ENCODE measurements at regions not wholly inside any gene's neighbourhood (a gene's known extent, or its start where the extent isn't known, plus 50 kb on each side); places are given as distances from the start of the nearest gene placed in this dataset.

- no peak for DNase-seq (ENCODE audit: low spot score)
These were observed 343.2 kb downstream of the KCNRG start for GRCh38 chr13:50358231-50359040.

GRCh38 chr13:50359041-50359367 is 343.8 kb downstream of the KCNRG start:
- DNase-seq (ENCODE audit: low spot score), result no peak

DNA sequence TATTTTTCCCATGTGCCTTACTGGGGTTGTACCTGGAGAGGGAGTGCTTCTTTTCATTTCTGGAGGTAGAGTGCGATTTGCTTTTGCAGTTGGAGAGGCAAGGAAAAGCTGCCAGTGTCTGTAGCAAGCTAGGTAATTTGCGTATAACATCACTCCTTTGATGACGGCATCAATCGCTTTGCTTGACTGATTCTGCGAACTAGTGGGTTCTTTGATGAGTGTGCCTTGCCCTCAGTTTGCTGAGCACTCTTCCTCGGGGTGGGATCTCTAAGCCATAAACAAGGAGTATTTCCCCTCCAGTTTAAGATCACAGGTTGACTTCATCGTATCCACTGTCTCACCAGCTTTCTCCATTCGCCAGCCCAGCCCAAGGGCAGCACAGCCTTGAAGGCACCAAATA is 344.5 kb downstream of the KCNRG start:
- DNase-seq (ENCODE audit: low spot score), result no peak

GRCh38 chr13:50360637-50361036 is 345.4 kb downstream of the KCNRG start:
- DNase-seq (ENCODE audit: low spot score), result no peak

GRCh38 chr13:50361282-50361681 is 346.0 kb downstream of the KCNRG start:
- DNase-seq (ENCODE audit: low spot score), result no peak

GRCh38 chr13:50365408-50366391 is 350.5 kb downstream of the KCNRG start:
- DNase-seq (ENCODE audit: low spot score), result no peak

GRCh38 chr13:50366488-50367174 is 351.4 kb downstream of the KCNRG start:
- DNase-seq (ENCODE audit: low spot score), result no peak

DNA sequence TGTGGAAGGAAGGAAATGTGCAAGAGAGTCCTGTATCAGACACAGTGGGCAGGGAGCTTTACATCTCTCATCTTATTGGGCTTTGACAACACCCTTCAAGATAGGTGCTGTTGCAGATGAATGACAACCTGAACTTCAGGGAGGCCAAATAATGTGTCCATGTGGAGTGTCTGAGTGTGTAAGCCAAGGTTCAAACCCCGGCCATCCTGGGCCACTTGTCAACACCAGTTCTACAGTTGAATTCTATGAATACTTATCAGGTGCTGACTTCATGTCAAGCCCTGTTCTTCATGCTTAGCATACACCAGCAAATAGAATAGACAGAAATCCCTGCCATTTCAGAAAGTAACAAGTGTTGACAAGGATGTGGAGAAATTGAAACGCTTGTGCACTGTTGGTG is 354.4 kb downstream of the KCNRG start:
- no peak for DNase-seq (ENCODE audit: low spot score)

DNA sequence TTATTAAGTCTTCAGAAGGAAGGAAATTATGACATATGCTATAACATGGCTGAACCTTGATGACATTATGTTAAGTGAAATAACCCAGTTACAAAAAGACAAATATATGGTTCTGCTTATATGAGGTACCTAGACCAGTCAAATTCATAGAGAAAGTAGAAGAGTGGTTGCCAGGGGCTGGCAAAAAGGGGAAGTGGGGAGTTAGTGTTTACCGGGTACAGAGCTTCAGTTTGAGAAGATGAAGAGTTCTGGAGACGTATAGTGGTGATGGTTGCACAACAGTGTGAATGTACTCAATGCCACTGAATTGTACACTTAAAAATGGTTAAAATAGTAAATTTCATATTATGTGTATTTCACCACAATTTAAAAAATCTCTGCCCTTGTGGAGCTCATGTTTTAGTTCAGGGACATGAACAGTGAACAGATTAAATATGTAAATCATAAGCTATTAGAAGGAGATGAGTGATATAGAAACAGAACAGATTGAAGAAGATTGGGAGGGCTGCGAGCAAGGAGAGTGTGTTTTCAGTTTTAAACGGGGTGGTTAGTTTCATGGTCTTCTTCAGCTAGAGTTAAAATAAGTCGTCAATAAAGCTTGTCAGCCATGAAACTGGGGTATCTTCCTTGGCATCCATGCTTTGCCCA is 355.2 kb downstream of the KCNRG start:
- no peak for DNase-seq (ENCODE audit: low spot score)

- DNase-seq (ENCODE audit: low spot score), result no peak
These were observed 359.3 kb downstream of the KCNRG start for GRCh38 chr13:50374517-50374916.

DNA sequence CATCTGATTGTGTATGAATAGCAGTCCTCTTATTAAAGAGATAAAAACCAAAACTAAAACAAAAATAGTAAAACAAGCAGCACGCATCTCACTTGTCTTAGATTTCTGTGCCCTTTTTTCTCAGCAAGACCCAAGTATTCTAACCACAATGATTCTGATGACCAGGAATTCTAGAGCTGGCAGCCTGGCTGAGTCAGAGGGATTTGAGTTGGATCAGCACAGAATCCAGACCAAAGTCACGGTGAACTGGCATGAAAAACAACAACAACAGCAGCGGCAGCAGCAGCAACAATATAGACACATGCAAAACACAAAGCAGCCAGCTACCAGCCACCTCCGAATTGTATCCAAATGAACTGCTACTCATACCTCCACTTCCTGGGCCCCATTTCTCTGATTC is 360.5 kb downstream of the KCNRG start:
- DNase-seq (ENCODE audit: low spot score), result peak; percentile 77

- no peak for DNase-seq (ENCODE audit: low spot score)
These were observed 361.8 kb downstream of the KCNRG start for GRCh38 chr13:50376895-50377575.

DNA sequence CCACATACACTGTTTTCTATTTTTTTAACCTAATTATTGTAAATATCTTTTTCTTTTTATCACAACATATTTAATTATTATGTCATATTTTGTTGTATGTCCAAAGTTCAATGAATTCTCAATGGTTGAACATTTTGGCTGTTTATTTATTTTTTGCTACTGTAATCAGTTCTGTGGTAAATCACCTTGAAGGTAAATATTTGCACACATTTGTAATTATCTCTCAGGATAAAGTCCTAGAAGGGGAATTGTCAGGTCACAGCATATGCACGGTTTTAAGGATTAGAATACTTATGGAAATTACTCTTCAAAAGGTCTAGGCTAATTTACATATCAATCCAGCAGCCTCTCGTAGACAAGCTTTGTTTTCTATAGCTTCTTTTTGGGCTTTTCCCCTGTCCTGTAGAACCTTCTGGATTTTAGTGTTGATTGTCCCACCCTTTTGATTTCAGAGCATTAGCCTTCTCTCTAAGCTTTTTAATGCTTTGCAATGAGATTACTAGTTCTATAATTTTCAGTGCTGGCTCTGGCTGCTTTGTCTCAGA is 362.6 kb downstream of the KCNRG start:
- no peak for DNase-seq (ENCODE audit: low spot score)

DNA sequence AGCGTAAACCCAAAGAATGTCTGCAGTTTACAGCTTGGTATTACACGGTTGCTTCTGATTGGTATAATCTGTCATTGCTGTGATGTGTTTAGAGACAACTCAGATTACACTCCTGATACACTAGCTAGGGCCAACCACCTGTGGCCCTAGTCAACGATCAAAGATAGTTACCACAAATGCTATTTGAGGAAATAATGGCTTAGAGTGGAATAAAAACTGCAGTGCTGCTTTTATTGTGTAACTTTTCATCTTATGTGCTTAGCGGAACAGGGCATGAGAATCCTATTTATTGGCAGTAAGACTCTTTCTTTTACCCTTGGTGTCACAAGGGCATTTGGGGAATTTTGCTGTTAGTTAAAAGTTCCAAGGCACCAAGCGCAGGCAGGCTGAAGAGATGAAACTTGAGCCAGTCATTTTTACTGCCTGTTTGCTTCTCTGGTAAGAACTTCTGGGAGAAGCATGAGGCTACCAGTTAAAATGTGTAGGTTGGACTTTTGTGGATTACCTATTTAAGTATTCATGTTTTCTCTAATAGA is 363.3 kb downstream of the KCNRG start:
- DNase-seq (ENCODE audit: low spot score), result no peak

- no peak for DNase-seq (ENCODE audit: low spot score)
These were observed 364.3 kb downstream of the KCNRG start for GRCh38 chr13:50379584-50379983.

- DNase-seq (ENCODE audit: low spot score), result no peak
These were observed 365.7 kb downstream of the KCNRG start for GRCh38 chr13:50380905-50381304.

DNA sequence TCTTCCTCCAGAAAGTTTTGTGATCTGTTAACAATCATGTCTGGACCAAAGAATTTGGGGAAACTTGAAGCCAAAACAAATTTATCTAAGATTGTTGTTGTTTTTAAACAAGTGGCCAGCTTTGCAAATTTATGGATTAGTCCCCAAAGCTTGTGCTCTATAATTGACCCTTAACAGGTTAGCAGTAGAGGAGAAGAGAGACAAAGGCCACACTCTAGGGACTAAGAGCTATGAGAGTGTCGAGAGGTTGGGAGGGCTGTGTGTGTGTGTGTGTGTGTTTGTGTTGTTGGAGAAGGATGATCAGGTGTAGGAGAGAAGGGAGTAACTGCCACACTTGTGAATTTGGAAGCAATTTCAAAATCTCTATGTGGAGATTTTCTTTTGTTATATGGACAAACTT is 367.3 kb downstream of the KCNRG start:
- DNase-seq (ENCODE audit: low spot score), result no peak

DNA sequence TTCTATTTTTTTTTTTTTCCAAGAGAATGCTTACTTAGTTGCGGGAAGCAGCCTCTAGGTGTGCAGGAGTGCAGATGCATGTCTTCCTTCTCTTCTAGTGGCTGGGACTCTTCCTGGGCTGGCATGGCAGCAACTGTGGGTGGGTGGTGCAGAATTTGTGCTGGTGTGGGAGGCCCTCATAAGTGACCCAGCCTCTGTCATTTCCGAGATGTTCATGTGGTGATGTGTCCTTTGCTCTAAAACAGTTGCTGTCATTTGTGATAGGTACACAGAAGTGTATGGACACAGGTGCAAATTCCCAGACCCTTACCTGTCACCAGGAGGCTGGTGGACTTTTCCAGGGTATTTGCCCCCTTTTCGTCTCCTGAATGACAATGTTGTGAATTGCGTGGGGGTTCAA is 367.7 kb downstream of the KCNRG start:
- no peak for DNase-seq (ENCODE audit: low spot score)

DNA sequence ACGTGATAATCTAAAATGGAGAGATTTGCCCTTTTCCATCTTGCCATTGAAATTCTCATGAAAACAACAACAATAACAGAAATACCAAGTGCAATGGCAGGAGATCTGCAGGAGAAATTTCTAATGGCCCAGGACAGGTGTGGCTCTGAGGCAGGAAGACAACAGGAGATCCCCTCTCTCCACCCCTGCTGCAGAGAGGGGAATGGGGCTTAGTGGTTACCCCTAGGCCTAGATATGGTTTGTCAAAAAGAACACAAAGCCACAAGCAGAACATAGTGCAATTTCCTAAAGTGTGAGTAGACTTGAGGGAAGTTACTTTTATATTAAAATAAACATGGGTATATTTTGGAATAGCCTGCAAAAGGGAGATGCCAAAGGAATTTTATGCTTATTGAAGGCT is 369.5 kb downstream of the KCNRG start:
- DNase-seq (ENCODE audit: low spot score), result no peak

- DNase-seq (ENCODE audit: low spot score), result peak; percentile 32
These were observed 371.4 kb downstream of the KCNRG start for GRCh38 chr13:50386541-50387050.
